ENCODE measurements at regions not wholly inside any gene's neighbourhood (a gene's known extent, or its start where the extent isn't known, plus 50 kb on each side); places are given as distances from the start of the nearest gene placed in this dataset.

GRCh38 chr12:91994208-91994797 lies 151.3 kb downstream of the BTG1 start:
- H3K27me3 ChIP-seq (ENCODE audit: insufficient read depth, low read length, poor library complexity, severe bottlenecking): no peaks in the 10 kb centered on the region
- Mint-ChIP-seq H3K36me3 (peaks cover 1 to 12% (median 2%) of the 10 kb centered on the region in 3 donors), H3K4me3 (no peak overlapping the region), H3K27ac (no peak overlapping the region), H3K9me3 (peaks cover 3 to 14% (median 7%) of the 10 kb centered on the region in 5 donors), H3K27me3 (no peaks in the 10 kb centered on the region), H3K4me1 (peaks cover 12 to 51% (median 37%) of the 10 kb centered on the region in 3 donors)
- no peak overlapping the region for H3K4me3 ChIP-seq (ENCODE audit: low read length)
- POLR2A ChIA-PET: no interaction called here
- no peaks in the 10 kb centered on the region for H3K9me3 ChIP-seq (ENCODE audit: low read length)
- no peak for DNase-seq
- peaks cover 19% of the 10 kb centered on the region for H3K4me1 ChIP-seq (ENCODE audit: insufficient read depth, low read length)
- CTCF ChIA-PET: no interaction called here
- no peaks in the 10 kb centered on the region for H3K36me3 ChIP-seq (ENCODE audit: insufficient read depth, low read length)
- H3K27ac ChIP-seq (ENCODE audit: low read depth, low read length): no peak overlapping the region

DNA sequence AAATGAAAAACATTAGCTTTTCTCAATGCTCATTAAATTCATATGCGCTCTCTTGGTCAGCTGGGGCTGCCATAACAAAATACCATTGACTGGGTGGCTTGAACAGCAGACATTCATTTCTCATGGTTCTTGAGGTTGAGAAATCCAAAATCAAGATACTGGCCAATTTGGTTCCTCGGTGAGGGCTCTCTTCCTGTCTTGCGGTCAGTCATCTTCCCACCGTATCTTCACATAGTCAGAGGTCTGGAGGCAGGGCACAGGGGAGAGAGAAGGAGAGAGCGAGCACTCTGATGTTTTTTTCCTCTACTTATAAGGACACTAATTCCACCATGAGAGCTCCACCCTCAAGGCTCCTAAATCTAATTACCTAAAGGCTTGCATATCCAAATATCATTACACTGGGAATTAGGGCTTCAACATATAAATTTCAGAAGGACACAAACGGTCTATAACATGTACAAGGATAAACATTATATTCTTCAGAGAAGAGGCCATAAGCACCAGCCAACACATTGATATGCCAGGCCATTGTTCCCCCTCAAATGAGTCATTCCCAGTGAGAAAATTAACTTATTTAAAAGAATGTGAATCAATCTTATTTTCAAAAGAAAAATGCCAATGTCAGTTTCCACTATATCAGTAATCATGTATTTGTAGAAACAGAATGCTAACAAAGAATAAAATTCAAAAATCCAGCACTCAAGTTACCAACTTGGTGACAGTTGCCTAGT lies 152.2 kb downstream of the BTG1 start:
- no peak overlapping the region for H3K27ac ChIP-seq (ENCODE audit: low read depth, low read length)
- Mint-ChIP-seq H3K27me3 (no peaks in the 10 kb centered on the region), H3K4me1 (peaks cover 10 to 53% (median 40%) of the 10 kb centered on the region in 3 donors), H3K36me3 (peaks cover 1 to 6% (median 2%) of the 10 kb centered on the region in 3 donors), H3K9me3 (peaks cover 0 to 14% (median 3%) of the 10 kb centered on the region in 5 donors), H3K4me3 (no peak overlapping the region), H3K27ac (peak overlapping the region in 3 of 8 donors; percentile 10 to 68 (median 33))
- DNase-seq: no peak
- POLR2A ChIA-PET: interaction anchor here (0.6 kb wide), 1 partner anchor 148 kb away, joined by 3 read pairs; no protein-coding TSS in a partner anchor
- H3K36me3 ChIP-seq (ENCODE audit: insufficient read depth, low read length): no peaks in the 10 kb centered on the region
- H3K27me3 ChIP-seq (ENCODE audit: insufficient read depth, low read length, poor library complexity, severe bottlenecking): no peaks in the 10 kb centered on the region
- CTCF ChIA-PET: interaction anchor here (1.5 kb wide), 1 partner anchor 150 kb away, joined by 6 read pairs; no protein-coding TSS in a partner anchor
- no peaks in the 10 kb centered on the region for H3K9me3 ChIP-seq (ENCODE audit: low read length)
- no peak overlapping the region for H3K4me3 ChIP-seq (ENCODE audit: low read length)
- H3K4me1 ChIP-seq (ENCODE audit: insufficient read depth, low read length): peaks cover 19% of the 10 kb centered on the region

DNA sequence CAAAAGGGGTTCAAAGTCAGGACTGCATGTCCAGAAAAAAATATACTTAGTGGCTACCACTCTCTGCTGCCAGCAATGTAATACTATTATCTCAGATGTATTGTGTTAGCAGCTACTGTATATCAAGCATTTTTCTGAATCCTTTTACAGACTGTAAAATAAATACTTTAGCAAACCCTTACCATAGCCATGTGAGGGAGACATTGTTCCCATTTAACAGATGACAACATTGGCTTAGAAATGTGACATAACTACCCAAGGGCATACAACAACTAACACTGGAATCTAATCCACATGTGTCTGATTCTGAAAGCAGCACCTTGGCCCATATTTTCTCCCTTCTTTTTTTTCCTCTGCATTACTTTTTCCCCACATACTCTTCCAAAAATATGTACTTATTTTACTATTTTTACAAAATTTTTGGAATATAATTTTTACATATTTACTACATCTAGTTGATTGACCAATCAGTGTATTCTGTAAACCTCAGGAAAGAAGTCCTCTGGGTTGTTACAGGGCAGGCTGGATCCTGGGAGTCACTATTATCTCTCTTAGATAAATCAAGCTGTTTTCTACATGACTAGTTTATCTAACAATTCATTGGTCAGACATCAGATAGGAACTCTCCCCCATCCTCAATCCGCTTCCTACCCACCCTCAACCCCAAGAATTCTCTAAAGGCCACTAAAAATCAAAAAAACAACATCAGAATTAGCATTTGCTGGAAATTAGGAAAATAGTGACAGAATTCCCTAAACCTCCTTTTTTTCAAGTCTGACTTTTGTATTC lies 154.1 kb downstream of the BTG1 start:
- Histone ChIP-seq H3K4me1 (ENCODE audit: insufficient read depth, low read length) (peaks cover 22% of the 10 kb centered on the region), H3K27ac (ENCODE audit: low read depth, low read length) (no peak overlapping the region), H3K9me3 (ENCODE audit: low read length) (no peaks in the 10 kb centered on the region), H3K4me3 (ENCODE audit: low read length) (no peak overlapping the region), H3K36me3 (ENCODE audit: insufficient read depth, low read length) (no peaks in the 10 kb centered on the region), H3K27me3 (ENCODE audit: insufficient read depth, low read length, poor library complexity, severe bottlenecking) (no peaks in the 10 kb centered on the region)
- Mint-ChIP-seq H3K36me3 (peaks cover 0 to 1% (median 0%) of the 10 kb centered on the region in 3 donors), H3K9me3 (no peaks in the 10 kb centered on the region), H3K4me3 (no peak overlapping the region), H3K4me1 (peaks cover 5 to 60% (median 42%) of the 10 kb centered on the region in 3 donors), H3K27ac (peak overlapping the region in 4 of 8 donors; percentile 21 to 41 (median 29)), H3K27me3 (no peaks in the 10 kb centered on the region)
- ChIA-PET CTCF (interaction anchor here (0.7 to 2.0 kb wide), 9 partner anchors 9 to 579 kb away, joined by 3 to 8 read pairs (median 4); partner anchors contain the start of gene BTG1), POLR2A (interaction anchor here (0.8 to 1.1 kb wide), 3 partner anchors 39 to 154 kb away, joined by 3 to 9 read pairs (median 3); partner anchors contain the start of gene BTG1)
- peak in 2 of 5 donors; percentile 28 to 49 for DNase-seq

GRCh38 chr12:91990525-91990924 lies 155.1 kb downstream of the BTG1 start:
- H3K27ac Mint-ChIP-seq: peak overlapping the region in 1 of 8 donors; percentile 43
- H3K4me1 ChIP-seq (ENCODE audit: insufficient read depth, low read length): peaks cover 31% of the 10 kb centered on the region
- no peak for DNase-seq

GRCh38 chr12:91989143-91989542 lies 156.5 kb downstream of the BTG1 start:
- peaks cover 31% of the 10 kb centered on the region for H3K4me1 ChIP-seq (ENCODE audit: insufficient read depth, low read length)
- H3K27ac ChIP-seq (ENCODE audit: low read depth, low read length): no peak overlapping the region
- H3K27ac Mint-ChIP-seq: no peak overlapping the region
- H3K36me3 ChIP-seq (ENCODE audit: insufficient read depth, low read length): no peaks in the 10 kb centered on the region
- no peaks in the 10 kb centered on the region for H3K36me3 Mint-ChIP-seq
- no peak for DNase-seq
- H3K9me3 ChIP-seq (ENCODE audit: low read length): no peaks in the 10 kb centered on the region
- H3K4me1 Mint-ChIP-seq: peaks cover 10 to 71% (median 55%) of the 10 kb centered on the region in 3 donors
- no peak overlapping the region for H3K4me3 ChIP-seq (ENCODE audit: low read length)
- no peaks in the 10 kb centered on the region for H3K27me3 ChIP-seq (ENCODE audit: insufficient read depth, low read length, poor library complexity, severe bottlenecking)
- no peaks in the 10 kb centered on the region for H3K27me3 Mint-ChIP-seq
- no peaks in the 10 kb centered on the region for H3K9me3 Mint-ChIP-seq
- H3K4me3 Mint-ChIP-seq: no peak overlapping the region
- POLR2A ChIA-PET: no interaction called here
- CTCF ChIA-PET: interaction anchor here (1.6 kb wide), 1 partner anchor 155 kb away, joined by 5 read pairs; no protein-coding TSS in a partner anchor

More at GRCh38 chr12:91990525-91990924, 155.1 kb downstream of the BTG1 start:
- Histone ChIP-seq H3K27me3 (ENCODE audit: insufficient read depth, low read length, poor library complexity, severe bottlenecking) (no peaks in the 10 kb centered on the region), H3K36me3 (ENCODE audit: insufficient read depth, low read length) (no peaks in the 10 kb centered on the region), H3K4me3 (ENCODE audit: low read length) (no peak overlapping the region), H3K9me3 (ENCODE audit: low read length) (no peaks in the 10 kb centered on the region), H3K27ac (ENCODE audit: low read depth, low read length) (no peak overlapping the region)
- Mint-ChIP-seq H3K9me3 (no peaks in the 10 kb centered on the region), H3K27me3 (no peaks in the 10 kb centered on the region), H3K4me3 (no peak overlapping the region), H3K36me3 (peaks cover 0 to 1% (median 0%) of the 10 kb centered on the region in 3 donors), H3K4me1 (peaks cover 7 to 70% (median 53%) of the 10 kb centered on the region in 3 donors)
- CTCF ChIA-PET: interaction anchor here (0.8 to 2.0 kb wide), 8 partner anchors 8 to 417 kb away, joined by 3 to 8 read pairs (median 4); partner anchors contain the start of gene BTG1
- POLR2A ChIA-PET: interaction anchor here (1.0 to 1.1 kb wide), 2 partner anchors 154 to 155 kb away, joined by 3 to 9 read pairs; partner anchors contain the start of gene BTG1

DNA sequence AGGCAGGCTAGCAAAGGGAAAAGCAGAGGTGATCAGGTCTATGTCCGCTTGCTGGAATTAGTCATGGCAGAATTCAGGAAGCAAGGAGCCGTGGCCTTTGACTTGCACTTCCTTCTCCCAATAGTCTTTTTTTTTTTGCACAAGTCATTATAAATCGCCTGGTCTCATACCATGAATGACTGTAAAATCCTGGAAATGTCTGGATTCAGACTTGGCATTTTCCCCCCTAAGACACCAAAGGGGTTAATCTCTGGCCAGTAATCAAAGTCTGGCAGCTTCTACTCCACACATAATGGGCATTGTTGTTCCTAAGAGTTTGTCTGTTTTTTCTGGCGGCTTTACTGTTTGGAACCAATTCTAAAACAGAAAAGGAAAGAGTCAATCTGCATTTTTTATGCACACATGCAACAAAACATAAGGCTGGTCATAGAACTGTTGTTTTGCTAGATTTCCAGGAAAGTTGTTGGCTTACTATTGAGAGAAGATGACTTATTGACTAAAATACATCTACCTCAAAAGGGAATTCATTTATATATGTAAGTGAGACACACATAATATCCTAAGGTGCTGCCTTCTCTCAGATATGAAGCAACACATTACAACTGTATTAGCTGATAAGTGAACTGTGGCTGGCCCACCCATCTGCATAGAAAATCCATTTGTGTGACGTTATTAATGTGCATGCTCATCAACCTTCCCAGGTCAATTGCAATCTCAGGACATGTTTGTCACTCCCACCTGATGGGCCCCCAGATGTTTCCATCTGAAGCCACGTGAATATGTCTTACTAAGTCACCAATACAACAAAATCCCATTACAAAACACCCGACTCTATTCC lies 157.3 kb downstream of the BTG1 start:
- POLR2A ChIA-PET: no interaction called here
- H3K27me3 Mint-ChIP-seq: no peaks in the 10 kb centered on the region
- peaks cover 10 to 69% (median 55%) of the 10 kb centered on the region in 3 donors for H3K4me1 Mint-ChIP-seq
- Histone ChIP-seq H3K4me3 (ENCODE audit: low read length) (no peak overlapping the region), H3K36me3 (ENCODE audit: insufficient read depth, low read length) (no peaks in the 10 kb centered on the region), H3K27me3 (ENCODE audit: insufficient read depth, low read length, poor library complexity, severe bottlenecking) (no peaks in the 10 kb centered on the region), H3K4me1 (ENCODE audit: insufficient read depth, low read length) (peaks cover 28% of the 10 kb centered on the region), H3K27ac (ENCODE audit: low read depth, low read length) (no peak overlapping the region), H3K9me3 (ENCODE audit: low read length) (no peaks in the 10 kb centered on the region)
- H3K36me3 Mint-ChIP-seq: no peaks in the 10 kb centered on the region
- no peaks in the 10 kb centered on the region for H3K9me3 Mint-ChIP-seq
- DNase-seq: no peak
- CTCF ChIA-PET: no interaction called here
- peak overlapping the region in 3 of 8 donors; percentile 25 to 52 (median 29) for H3K27ac Mint-ChIP-seq
- no peak overlapping the region for H3K4me3 Mint-ChIP-seq

DNA sequence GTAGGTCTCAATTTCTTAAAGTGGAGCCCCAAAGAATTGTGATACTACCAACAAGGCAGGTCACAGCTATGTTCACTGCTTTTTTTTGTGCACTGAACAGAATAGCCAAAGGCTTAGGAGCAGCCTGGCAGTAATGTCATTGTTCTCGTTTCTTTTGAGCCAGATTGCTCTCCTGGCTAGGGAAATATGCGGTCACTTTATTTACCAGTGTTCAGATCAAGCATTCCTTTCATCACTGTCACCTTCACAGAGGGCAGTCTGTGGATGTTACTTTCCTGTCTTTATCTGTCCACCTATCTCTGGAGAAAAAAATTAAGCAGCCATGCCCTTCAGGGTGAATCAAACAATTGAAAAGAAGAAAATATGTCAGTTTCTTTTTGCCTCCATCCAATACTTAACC lies 159.6 kb downstream of the BTG1 start:
- Mint-ChIP-seq H3K27ac (no peak overlapping the region), H3K9me3 (no peaks in the 10 kb centered on the region), H3K4me1 (peaks cover 6 to 53% (median 51%) of the 10 kb centered on the region in 3 donors), H3K36me3 (peaks cover 0 to 6% (median 0%) of the 10 kb centered on the region in 3 donors), H3K27me3 (peaks cover 0 to 2% of the 10 kb centered on the region in 2 donors), H3K4me3 (no peak overlapping the region)
- no peak overlapping the region for H3K4me3 ChIP-seq (ENCODE audit: low read length)
- no peaks in the 10 kb centered on the region for H3K27me3 ChIP-seq (ENCODE audit: insufficient read depth, low read length, poor library complexity, severe bottlenecking)
- ChIA-PET POLR2A (interaction anchor here (2.8 kb wide), 1 partner anchor 159 kb away, joined by 13 read pairs; the partner anchor contains the start of gene BTG1), CTCF (interaction anchor here (1.2 to 1.7 kb wide), 2 partner anchors 175 to 604 kb away, joined by 4 to 5 read pairs; no protein-coding TSS in a partner anchor)
- no peaks in the 10 kb centered on the region for H3K36me3 ChIP-seq (ENCODE audit: insufficient read depth, low read length)
- no peak for DNase-seq
- H3K27ac ChIP-seq (ENCODE audit: low read depth, low read length): no peak overlapping the region
- peaks cover 18% of the 10 kb centered on the region for H3K4me1 ChIP-seq (ENCODE audit: insufficient read depth, low read length)
- H3K9me3 ChIP-seq (ENCODE audit: low read length): no peaks in the 10 kb centered on the region
